ENCODE measurements at regions not wholly inside any gene's neighbourhood (a gene's known extent, or its start where the extent isn't known, plus 50 kb on each side); places are given as distances from the start of the nearest gene placed in this dataset.
"Not testable (repeated sequence)": the region's sequence is repeated elsewhere in the genome, so short reads cannot be mapped to it uniquely, and the experiment has no call there.

DNA sequence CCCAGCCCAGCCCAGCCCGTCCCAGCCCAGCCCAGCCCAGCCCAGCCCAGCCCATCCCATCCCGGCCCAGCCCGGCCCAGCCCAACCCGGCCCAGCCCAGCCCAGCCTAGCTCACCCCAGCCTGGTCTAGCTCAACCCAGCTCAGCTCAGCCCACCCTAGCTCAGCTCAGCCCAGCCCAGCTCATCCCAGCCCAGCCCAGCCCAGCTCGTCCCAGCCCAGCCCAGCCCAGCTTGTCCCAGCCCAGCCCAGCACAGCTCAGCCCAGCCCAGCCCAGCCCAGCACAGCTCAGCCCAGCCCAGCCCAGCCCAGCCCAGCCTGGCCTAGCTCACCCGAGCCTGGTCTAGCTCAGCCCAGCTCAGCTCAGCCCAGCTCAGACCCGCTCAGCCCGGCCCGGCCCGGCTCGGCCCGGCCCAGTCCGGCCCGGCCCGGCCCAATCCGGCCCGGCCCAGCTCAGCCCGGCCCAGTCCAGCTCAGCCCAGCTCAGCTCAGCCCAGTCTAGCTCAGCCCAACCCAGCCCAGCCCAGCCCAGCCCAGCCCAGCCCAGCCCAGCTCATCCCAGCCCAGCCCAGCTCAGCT lies 184.7 kb downstream of the TMEM121 start:
- no peak for DNase-seq

DNA sequence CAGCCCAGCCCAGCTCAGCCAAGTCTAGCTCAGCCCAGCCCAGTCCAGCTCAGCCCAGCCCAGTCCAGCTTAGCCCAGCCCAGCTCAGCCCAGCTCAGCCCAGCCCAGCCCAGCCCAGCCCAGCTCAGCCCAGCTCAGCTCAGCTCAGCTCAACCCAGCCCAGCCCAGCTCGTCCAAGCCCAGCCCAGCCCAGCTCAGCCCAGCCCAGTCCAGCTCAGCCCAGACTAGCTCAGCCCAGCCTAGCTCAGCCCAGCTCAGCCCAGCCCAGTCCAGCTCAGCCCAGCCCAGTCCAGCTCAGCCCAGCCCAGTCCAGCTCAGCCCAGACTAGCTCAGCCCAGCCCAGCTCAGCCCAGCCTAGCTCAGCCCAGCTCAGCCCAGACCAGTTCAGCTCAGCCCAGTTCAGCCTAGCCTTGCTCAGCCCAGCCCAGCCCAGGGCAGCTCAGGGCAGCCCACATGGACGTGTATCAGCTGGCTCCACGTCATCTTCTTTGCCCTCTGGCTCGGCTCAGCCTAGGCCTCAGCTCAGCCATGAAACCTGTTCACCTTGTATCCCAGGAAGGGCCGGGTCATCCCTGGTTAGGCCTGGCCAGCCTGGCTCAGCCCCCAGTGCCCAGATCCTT lies 185.6 kb downstream of the TMEM121 start:
- DNase-seq: no peak

DNA sequence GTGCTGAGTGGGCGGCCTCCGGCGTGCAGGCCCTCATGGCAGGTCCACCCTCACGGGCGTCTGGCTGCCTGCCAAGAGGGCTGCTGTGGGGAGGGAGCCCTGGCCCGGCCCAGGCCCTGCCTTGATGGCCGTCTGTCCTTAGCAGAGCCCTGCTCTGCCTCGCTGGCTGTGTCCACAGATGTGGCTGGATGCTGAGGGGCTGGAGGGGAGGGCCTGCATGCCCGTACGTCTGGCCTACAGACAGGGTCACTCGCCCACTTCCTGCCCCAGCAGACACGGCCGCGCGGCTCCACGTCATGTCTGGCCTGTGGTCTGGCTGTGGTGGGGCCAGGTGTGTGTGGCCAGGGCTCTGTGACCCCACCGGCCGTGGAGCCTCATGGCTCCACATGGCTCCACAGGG lies 186.3 kb downstream of the TMEM121 start:
- not testable (repeated sequence) for DNase-seq

DNA sequence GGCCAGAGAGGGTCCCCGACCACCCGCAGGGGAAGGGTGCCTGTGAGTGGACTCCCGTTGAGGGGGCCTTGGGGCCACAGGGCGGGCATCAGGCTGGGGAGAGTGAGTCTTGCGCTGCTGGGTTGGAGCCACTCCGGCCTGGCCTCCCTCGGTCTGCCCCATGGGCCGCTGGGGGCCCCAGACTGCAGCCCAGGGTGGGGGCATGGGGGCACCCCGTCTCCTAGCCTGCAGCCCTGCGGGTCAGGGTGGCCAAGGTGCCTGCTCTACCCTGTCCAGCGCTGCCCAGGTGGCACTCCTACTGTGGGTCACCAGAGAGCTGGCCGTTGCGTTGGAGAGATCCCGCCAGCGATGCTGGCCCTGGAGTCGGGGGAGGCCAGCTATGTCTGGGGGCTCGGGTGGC lies 186.8 kb downstream of the TMEM121 start:
- not testable (repeated sequence) for DNase-seq

DNA sequence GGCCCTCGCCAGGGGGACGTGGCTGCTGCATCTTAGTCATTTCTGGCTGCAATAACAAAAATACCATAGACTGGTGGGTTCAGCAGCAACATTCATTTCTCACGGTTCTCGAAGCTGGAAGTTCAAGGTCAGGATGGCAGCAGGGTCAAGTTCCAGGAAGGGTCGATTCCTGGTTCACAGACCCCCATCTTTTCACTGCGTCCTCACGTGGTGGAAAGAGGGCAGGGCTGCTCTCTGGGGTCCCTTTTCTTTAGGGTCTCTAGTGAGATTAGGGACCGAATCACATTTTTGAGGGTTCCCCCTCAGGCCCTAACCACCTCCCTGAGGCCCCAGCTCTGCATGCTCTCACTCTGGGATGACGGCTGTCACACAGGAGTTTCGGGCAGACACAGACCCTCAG lies 187.5 kb downstream of the TMEM121 start:
- DNase-seq: not testable (repeated sequence)

DNA sequence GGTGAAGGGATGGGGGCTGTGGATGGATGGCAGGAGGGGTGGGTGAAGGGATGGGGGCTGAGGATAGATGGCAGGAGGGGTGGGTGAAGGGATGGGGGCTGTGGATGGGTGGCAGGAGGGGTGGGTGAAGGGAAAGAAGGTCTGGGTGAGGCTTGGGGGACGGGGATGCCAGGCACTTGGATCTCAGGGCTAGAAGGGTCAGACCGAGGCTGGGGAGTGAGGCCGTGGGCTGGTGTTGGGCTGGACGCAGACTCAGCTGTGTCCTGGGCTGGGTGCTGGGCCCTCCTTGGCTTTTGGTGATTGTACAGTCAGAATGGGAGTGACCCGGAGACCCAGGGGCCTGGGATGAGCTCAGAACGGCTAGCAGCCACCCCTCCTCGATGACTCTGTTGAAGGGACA lies 192.4 kb downstream of the TMEM121 start:
- not testable (repeated sequence) for DNase-seq

DNA sequence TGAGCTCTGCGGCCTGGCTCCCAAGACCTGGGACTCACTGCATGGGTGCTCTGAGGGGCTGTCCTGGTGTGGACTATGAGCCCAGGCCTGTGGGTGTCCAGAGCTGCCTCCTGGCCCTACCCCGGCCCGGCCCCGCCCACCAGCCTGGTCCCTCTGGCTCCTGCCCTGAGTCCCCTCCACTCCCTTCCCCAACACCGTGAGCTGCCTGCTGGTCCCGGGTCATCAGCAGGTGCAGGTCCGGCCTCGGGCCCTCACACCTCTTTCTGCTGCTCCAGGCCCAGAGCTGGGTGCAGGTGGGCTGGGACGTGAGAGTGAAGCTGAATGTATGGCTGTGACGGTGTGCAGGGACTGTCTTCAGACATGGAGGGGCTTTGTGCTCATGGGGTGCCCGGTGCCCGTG lies 193.7 kb downstream of the TMEM121 start:
- not testable (repeated sequence) for DNase-seq

DNA sequence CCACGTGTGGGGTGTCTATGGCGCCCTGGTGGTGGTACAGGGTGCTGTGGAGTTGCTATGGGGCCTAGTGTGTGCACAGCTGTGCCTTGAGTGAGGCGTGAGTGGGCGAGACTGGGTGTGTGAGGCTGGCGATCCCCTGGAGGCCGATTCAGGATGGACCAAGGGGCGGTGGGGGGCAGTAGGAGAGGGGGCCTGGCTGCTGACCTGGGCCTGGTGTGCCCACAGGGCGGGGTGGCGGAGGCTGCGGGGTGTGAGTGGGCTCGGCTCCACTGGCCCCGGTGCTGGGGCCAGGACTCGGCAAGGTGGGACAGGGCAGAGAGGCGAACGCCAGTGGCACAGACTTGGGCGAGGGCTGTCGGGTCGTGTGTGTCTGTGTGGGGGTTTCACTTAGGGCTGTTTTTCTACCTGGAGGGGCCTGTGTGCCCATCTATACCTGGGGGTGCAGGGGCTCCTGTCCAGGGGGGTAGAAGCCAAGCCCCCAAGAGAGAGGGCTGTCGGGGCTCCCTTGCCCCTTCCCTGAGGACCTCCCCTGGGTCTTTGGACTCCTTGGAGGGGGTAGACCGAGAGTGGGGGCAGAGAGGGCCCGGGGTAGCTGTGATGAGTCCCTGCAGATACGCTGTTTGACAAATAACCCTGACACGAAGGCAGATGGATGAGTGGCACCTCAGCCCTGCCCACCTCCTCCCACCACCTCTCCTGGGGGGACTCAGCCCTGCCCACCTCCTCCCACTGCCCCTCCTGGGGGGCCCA lies 194.6 kb downstream of the TMEM121 start:
- not testable (repeated sequence) for DNase-seq

DNA sequence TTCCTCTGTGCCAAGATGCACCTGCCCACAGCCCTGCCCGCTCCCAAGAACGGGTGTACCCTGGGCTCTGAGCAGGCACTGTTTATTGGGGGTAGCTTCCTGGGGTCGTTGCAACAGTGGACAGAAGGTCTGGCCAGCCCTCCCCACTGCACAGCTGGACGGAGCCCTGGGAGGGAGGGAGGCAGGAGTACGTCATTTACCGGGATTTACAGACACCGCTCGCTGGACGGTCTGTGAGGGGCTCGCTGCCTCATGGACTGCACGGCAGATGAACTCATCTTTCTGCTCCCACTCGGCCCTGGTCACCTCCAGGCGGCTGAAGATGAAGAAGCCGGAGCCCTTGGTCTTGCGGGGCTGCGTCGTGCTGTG lies 195.2 kb downstream of the TMEM121 start:
- not testable (repeated sequence) for DNase-seq

DNA sequence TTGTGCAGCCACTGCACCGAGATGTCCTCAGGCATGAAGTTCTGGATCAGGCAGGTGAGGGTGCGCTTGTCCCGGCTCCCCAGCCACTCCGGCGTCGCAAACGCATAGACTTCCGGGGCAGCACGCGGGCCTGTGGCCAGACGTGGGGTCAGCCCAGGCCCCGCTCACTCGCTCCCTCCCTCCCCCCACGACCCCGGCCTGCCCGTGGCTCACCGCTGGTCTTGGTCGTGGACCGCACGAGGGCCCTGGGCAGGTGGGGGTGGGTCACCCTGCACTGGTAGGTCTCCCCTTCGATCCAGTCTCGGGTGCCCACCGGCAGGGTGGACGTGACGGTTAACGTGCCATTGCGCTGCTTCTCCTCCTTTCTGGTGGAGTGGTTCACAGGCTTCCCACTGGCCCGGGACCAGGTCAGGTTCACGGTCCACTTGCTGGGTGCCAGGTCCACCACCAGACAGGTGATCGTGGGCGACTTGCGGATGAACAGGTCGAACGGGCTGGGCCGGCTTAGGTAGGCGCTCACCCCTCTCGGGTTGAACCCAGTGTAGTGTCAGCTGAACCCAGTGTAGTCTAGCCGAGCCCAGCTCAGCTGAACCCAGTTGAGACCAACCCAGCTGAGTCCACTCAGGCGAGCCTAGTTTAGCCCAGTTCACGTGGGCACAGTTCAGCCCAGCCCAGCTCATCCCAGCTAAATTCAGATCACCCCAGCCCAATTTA lies 195.8 kb downstream of the TMEM121 start:
- not testable (repeated sequence) for DNase-seq

DNA sequence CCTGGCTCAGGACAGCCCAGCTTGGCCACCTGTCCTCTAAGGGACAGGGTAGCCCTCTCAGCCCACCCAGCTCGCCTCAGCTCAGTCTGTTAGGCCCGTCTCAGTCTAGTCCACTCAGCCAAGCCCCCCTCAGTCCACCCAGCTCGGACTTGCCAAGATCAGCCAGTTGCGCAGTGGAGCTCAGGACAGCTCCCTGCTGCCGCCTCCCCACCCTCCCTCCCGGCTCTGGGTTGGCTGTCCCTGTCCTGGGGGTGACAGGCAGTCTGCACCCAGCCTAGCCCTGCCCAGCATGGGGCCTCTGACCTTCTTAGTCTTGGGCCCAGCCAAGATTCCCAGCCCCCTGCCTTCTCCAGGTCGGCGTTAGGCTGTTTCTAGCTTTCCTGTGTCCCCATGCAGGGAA lies 196.9 kb downstream of the TMEM121 start:
- DNase-seq: not testable (repeated sequence)

DNA sequence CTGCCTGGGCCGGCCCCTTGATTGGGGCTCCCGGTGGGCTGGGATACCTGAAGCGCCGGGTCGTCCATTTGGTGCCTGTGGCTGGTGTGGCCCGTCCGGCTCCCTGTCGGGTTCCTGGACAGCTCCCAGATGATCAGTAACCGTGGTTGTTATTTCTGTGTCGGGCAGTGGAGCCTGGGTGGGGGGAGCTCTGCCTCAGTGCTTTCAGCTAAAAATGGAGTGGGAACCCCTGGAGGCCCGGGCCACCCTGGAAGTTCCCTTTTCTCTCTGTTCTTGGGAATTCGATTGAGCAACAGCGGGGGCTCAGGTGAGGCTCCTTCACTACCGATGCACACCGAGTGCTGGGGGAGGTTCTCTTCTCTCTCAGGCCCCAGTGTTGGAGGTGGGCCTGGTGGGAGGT lies 197.4 kb downstream of the TMEM121 start:
- DNase-seq: not testable (repeated sequence)

DNA sequence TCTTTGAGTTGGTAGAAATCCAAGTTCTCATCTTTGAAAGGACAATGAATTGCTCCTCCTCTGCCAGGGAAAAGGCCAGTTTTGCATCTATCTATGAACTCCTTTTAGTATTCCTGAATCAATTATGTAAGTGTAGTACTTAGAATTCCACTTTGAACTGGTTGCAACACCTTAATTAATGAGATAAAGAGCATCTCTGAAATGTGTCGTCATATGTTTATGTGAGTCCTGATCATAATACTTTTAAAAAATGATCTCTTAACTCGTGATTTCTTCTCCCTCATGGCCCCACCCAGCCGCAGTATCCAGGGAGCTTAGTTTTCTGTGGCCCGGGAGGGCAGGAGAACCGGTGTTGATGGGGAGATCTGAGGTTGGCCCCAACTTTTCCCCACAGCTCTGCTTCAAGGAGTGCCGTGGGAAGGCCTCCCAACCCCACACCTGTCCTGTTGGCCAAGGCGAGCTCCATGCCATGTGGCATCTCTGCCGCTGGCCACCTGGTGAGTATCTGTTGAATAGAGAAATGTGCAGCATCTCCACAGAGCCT lies 203.5 kb downstream of the TMEM121 start:
- DNase-seq: not testable (repeated sequence)

DNA sequence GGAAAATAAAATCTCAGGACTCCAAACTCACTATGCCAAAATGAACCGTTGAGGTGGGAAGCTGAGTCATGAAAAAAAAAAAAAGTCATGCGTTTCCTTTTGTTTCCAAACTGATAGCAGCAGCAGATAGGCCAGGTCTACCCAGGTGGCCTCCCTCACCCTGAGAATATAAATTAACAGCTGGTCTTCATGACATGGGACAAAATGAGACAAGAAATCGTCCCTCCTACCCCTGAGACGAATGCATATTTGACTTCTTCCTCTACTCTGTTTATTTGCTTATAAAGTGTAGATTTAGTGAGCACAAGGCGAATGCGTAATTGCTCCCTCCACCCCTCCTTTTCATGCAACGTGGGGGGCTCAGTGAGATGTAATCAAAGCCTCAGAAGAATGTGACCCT lies 204.3 kb downstream of the TMEM121 start:
- DNase-seq: not testable (repeated sequence)

DNA sequence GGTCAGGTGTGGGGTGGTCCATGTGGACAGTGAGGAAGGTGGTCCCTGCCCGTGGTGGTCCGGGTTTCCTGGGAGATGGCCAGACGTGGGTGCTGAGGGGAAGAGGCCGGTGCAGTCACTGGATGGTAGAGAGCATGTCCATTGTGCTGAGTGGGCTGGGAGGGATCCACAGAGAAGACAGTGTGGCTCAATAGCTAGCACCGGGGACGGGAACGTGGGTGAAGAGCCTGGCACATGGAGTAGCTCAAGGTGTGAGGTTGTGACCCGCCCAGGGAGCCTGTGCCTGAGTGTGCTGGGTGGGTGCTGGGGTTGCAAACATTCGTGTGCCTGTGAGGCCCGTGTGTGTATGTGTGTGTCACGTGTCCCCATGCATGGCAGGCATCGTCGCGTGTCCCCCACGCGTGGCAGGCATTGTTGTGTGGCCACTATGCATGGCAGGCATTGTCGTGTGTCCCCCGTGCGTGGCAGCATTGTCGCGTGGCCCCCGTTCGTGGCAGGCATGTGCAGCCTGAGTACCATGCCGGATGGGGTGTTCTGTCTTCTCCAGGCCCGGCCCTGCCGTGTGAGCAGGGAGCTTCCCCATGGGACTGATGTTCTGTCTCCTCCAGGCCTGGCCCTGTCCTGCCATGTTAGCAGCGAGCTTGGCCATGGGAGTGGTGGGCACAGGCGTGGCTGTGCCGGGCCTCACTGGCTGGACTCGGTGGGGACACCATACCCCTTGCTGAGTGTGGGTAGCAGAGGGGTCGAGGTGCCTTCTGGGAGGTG lies 205.0 kb downstream of the TMEM121 start:
- not testable (repeated sequence) for DNase-seq

DNA sequence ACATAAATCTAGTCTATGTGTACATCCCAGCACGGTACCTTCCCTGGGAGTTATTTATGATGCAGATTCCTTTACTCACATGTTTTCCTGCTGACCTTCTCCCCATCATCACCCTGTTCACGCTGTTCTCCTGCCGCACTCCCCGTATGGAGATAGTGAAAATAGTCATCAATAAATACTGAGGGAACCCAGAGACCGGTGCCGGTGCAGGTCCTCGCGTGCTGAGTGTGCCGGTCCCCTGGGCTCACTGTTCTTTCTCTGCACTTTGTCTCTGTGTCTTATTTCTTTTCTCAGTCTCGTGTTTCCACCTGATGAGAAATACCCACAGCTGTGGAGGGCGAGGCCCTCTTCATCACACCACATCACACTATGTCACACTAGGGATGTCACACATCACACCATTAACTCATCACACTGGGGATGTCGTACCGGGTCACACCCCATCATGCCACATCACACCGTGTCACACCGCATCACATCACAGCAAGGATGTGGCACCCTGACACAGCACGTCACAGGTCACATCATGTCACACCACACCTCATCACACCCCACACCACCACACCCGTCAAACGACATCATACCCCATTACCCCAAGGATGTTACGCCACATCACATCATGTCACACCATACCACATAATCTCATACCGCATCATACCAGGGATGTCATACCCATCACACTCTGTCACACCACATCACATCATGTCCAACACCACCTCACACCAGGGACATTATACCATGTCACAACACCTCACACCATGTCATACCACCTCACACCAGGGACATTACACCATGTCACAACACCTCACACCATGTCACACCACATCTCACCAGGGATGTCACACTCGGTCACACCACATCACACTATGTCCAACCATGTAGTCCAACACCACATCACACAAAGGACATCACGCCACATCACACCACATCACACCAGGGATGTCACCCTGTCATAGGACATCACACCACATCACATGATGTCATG lies 207.0 kb downstream of the TMEM121 start:
- no peak for DNase-seq

DNA sequence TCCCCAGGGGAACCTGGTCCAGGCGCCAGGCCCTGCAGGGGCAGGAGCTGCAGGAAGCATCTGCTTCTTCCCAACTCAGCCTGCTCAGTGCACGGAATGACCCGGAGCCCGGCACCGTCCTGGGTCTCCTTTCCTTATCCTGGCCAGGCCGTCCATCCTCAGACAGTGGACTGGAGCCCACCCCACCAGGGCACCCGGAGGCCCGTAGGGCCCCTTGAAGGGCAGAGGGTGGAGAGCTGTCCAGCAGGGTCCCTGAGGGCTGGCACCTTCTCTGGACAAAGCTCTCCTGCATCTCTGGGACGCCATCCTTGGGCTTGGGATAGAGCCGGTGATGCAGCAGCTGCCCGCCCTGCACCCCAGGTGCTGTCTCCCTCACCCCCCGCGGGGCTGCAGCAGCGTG lies 207.9 kb downstream of the TMEM121 start:
- not testable (repeated sequence) for DNase-seq

DNA sequence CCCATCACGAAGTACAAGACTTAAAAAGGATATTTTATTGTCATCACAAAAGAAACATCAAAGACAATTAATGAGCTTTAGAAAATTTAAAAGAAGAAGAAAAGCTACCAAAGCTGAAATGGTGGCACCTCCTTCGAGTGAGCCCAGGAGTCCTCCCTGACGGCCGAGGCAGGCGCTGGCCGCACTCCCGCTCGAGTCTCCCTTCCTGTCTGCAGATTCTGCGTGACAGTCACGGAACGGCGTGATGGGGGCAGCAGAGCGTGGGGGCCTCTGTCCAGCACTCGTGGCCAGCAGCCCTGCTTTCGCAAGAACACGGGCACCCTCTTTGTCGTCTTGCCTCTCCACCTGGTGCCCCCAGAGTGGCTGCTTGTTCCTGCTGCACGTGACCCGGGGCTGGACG lies 209.9 kb downstream of the TMEM121 start:
- DNase-seq: not testable (repeated sequence)

DNA sequence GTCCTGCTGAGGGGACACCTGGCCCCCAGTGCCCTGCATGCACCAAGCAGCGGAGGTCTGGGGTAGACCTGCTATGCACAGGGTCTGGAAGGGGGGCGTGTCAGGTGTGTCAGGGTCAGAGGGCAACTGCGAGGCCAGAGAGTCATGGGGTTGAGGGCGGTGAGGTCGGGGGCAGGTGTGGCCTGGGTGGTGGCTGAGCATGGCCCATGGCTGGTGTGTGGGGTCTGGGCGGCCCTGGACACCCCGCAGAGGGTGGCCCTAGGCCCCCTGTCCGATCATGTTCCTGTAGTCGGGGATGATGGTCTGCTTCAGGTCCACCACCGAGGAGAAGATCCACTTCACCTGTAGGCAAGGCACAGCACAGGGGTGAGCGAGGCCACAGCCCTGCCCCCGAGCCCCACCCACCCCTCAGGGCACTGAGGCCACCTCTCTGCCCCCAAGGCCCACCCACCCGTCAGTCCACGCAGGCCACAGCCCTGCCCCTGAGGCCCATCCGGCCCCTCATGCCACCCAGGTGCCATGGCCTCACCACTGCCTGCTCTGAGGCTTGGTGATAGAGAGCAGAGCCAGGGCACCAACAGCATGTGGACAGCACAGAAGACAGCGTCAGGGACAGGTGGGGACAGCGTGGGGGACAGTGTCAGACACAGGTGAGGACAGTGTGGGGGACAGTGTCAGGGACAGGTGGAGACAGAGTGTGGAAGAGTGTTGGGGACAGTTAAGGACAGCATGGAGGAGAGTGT lies 211.3 kb downstream of the TMEM121 start:
- no peak for DNase-seq

DNA sequence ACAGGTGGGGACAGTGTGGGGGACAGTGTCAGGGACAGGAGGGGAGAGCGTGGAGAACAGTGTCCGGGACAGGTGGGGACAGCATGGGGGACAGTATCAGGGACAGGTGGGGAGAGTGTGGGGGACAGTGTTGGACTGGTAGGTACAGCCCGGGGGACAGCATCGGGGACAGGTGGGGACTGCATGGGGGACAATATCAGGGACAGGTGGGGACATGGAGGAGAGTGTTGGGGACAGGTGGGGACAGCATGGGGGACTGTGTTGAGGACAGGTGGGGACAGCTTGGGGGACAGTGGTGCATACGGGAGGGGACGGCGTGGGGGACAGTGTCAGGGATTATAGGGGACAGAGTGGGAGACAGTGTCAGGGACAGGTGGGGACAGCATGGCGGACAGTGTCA lies 212.3 kb downstream of the TMEM121 start:
- no peak for DNase-seq

Data from inflammatory macrophage (primary cell).